ENCODE measurements at regions not wholly inside any gene's neighbourhood (a gene's known extent, or its start where the extent isn't known, plus 50 kb on each side); places are given as distances from the start of the nearest gene placed in this dataset.

GRCh38 chr20:11714886-11715285, 202.8 kb upstream of the BTBD3 start:
- Histone ChIP-seq H3K9me2 (replicated peaks; ENCODE audit: low read depth, low read length) (no peaks in the 10 kb centered on the region), H3K4me3 (ENCODE audit: low read length, poor library complexity, severe bottlenecking) (no peak overlapping the region), H3K79me2 (ENCODE audit: insufficient read depth, low read length) (no peaks in the 10 kb centered on the region), H3K9ac (ENCODE audit: low read depth, low read length, poor library complexity, severe bottlenecking) (no peak overlapping the region), H3K36me3 (ENCODE audit: insufficient read depth, low read length) (no peaks in the 10 kb centered on the region), H3K27me3 (ENCODE audit: insufficient read depth, low read length, poor library complexity, severe bottlenecking) (no peaks in the 10 kb centered on the region), H2AFZ (ENCODE audit: low read length) (peak overlapping the region; percentile 37; the same call in 1 of the 2 replicates), H3K4me2 (ENCODE audit: low read depth, low read length, poor library complexity, severe bottlenecking) (no peak overlapping the region), H3F3A (ENCODE audit: low read depth) (no peaks in the 10 kb centered on the region), H4K20me1 (ENCODE audit: insufficient read depth, low read length, poor library complexity, severe bottlenecking) (no peaks in the 10 kb centered on the region), H3K9me3 (ENCODE audit: insufficient read depth, low read depth, low read length) (no peaks in the 10 kb centered on the region), H3K4me1 (ENCODE audit: insufficient read depth, low read length, poor library complexity, severe bottlenecking) (peaks cover 6% of the 10 kb centered on the region)
- TF ChIP-seq EZH2phosphoT487 (IDR thresholded peaks at IDR 0.05; ENCODE audit: borderline replicate concordance) (no peak), CTCF (conservative IDR thresholded peaks at IDR 0.05; ENCODE audit: low read length) (no peak)

DNA sequence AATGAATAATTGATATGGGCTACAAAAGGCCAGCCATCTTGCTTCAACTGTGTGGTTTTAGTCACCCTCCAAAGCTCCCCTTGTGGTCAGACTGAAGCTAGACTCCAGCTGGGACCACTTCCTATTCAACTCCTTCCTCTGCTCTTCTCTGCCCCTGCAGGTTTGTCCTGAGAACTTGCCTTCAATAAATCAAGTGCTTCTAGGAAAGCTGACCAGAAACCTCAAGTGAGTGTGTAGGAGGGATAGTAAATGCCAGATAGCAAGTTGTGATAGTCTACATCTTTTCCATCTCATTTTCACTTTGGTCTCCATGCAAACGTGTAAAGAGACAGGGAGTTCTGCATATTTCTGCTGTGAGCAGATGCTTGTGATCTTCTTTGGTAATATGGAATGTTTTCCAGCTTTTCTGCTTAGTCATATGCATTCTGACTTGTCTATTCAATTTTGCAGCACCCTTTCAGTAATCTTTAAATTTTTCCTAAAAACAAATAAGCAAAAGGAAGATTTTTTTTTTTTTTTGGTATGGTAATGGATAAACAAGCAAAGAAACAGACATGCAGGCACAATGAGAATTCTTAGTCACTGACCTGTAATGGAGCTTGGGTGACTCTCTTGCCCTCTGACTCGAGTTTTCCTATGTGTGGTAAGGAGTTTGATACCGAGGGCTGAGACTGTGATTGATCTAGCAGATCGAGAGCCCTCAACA, 201.3 kb upstream of the BTBD3 start:
- no peaks in the 10 kb centered on the region for H3K27me3 ChIP-seq (ENCODE audit: insufficient read depth, low read length, poor library complexity, severe bottlenecking)
- H3K4me3 ChIP-seq (ENCODE audit: low read length, poor library complexity, severe bottlenecking) = no peak overlapping the region
- no peak overlapping the region for H3K4me2 ChIP-seq (ENCODE audit: low read depth, low read length, poor library complexity, severe bottlenecking)
- H3F3A ChIP-seq (ENCODE audit: low read depth) = no peaks in the 10 kb centered on the region
- no peak for TF ChIP-seq EZH2phosphoT487 (IDR thresholded peaks at IDR 0.05; ENCODE audit: borderline replicate concordance)
- TF ChIP-seq CTCF (conservative IDR thresholded peaks at IDR 0.05; ENCODE audit: low read length) = peak; percentile 60
- no peaks in the 10 kb centered on the region for H3K36me3 ChIP-seq (ENCODE audit: insufficient read depth, low read length)
- no peaks in the 10 kb centered on the region for H3K9me3 ChIP-seq (ENCODE audit: insufficient read depth, low read depth, low read length)
- no peaks in the 10 kb centered on the region for H4K20me1 ChIP-seq (ENCODE audit: insufficient read depth, low read length, poor library complexity, severe bottlenecking)
- 0 out of 2 replicates have a peak overlapping the region, but pooled peaks have one; percentile 69 for H2AFZ ChIP-seq (ENCODE audit: low read length)
- H3K9me2 ChIP-seq (replicated peaks; ENCODE audit: low read depth, low read length) = no peaks in the 10 kb centered on the region
- no peak overlapping the region for H3K9ac ChIP-seq (ENCODE audit: low read depth, low read length, poor library complexity, severe bottlenecking)
- H3K4me1 ChIP-seq (ENCODE audit: insufficient read depth, low read length, poor library complexity, severe bottlenecking) = peaks cover 6% of the 10 kb centered on the region
- H3K79me2 ChIP-seq (ENCODE audit: insufficient read depth, low read length) = no peaks in the 10 kb centered on the region

- Histone ChIP-seq H3K4me3 (ENCODE audit: low read length, poor library complexity, severe bottlenecking) (no peak overlapping the region), H2AFZ (ENCODE audit: low read length) (no peak overlapping the region), H3F3A (ENCODE audit: low read depth) (no peaks in the 10 kb centered on the region), H3K4me1 (ENCODE audit: insufficient read depth, low read length, poor library complexity, severe bottlenecking) (peaks cover 6% of the 10 kb centered on the region), H3K4me2 (ENCODE audit: low read depth, low read length, poor library complexity, severe bottlenecking) (no peak overlapping the region), H3K9me3 (ENCODE audit: insufficient read depth, low read depth, low read length) (no peaks in the 10 kb centered on the region), H3K79me2 (ENCODE audit: insufficient read depth, low read length) (no peaks in the 10 kb centered on the region), H4K20me1 (ENCODE audit: insufficient read depth, low read length, poor library complexity, severe bottlenecking) (no peaks in the 10 kb centered on the region), H3K36me3 (ENCODE audit: insufficient read depth, low read length) (no peaks in the 10 kb centered on the region), H3K9ac (ENCODE audit: low read depth, low read length, poor library complexity, severe bottlenecking) (no peak overlapping the region), H3K9me2 (replicated peaks; ENCODE audit: low read depth, low read length) (no peaks in the 10 kb centered on the region), H3K27me3 (ENCODE audit: insufficient read depth, low read length, poor library complexity, severe bottlenecking) (no peaks in the 10 kb centered on the region)
- TF ChIP-seq CTCF (conservative IDR thresholded peaks at IDR 0.05; ENCODE audit: low read length) (no peak), EZH2phosphoT487 (IDR thresholded peaks at IDR 0.05; ENCODE audit: borderline replicate concordance) (no peak)
Measured at GRCh38 chr20:11716945-11717248, 200.8 kb upstream of the BTBD3 start.
